ENCODE measurements at regions not wholly inside any gene's neighbourhood (a gene's known extent, or its start where the extent isn't known, plus 50 kb on each side); places are given as distances from the start of the nearest gene placed in this dataset.
"Not testable (repeated sequence)": the region's sequence is repeated elsewhere in the genome, so short reads cannot be mapped to it uniquely, and the experiment has no call there.

DNA sequence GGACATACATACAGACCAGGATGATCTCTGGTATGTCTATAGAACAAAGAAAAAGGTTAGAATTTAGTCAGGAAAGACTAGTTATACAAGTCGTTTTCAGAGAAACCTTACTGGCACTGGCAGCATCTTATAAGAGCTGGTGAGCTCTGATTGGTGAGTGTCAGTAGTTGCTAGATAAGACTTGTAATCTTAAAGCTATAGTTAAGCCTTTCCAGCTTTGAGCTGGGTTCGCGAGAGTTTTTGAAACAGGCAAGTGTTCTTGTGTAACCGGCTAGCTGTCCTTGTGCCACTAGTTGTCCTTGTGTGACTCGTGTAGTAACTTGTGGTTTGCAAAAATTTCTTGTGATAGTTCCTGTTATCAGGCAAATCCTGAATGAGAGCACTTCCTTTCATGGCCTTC lies 740.9 kb downstream of the GALC start:
- no peak overlapping the region for H2AFZ ChIP-seq (ENCODE audit: low read length)
- H3K4me1 ChIP-seq (ENCODE audit: low read length): no peaks in the 10 kb centered on the region
- H3K27ac ChIP-seq (ENCODE audit: low read length): no peak overlapping the region
- no peaks in the 10 kb centered on the region for H3K79me2 ChIP-seq (ENCODE audit: low read length)
- H3K36me3 ChIP-seq (replicated peaks; ENCODE audit: insufficient read depth, low read length): no peaks in the 10 kb centered on the region
- H3K4me2 ChIP-seq (ENCODE audit: low read depth, low read length): no peak overlapping the region
- no peak overlapping the region for H3K9ac ChIP-seq (ENCODE audit: low read length)
- no peaks in the 10 kb centered on the region for H3K27me3 ChIP-seq (replicated peaks; ENCODE audit: insufficient read depth, low read length)
- H3K9me3 ChIP-seq (replicated peaks; ENCODE audit: insufficient read depth, low read length): no peaks in the 10 kb centered on the region
- no peak for TF ChIP-seq EZH2phosphoT487 (IDR thresholded peaks at IDR 0.05; ENCODE audit: low read length)
- DNase-seq: no peak
- H3K4me3 ChIP-seq (ENCODE audit: low read length): no peak overlapping the region
- no peaks in the 10 kb centered on the region for H3K9me2 ChIP-seq (replicated peaks; ENCODE audit: insufficient read depth, low read length)
- no peaks in the 10 kb centered on the region for H3F3A ChIP-seq (ENCODE audit: insufficient read depth, low read length)
- H4K20me1 ChIP-seq (ENCODE audit: insufficient read depth, low read length): no peaks in the 10 kb centered on the region

DNA sequence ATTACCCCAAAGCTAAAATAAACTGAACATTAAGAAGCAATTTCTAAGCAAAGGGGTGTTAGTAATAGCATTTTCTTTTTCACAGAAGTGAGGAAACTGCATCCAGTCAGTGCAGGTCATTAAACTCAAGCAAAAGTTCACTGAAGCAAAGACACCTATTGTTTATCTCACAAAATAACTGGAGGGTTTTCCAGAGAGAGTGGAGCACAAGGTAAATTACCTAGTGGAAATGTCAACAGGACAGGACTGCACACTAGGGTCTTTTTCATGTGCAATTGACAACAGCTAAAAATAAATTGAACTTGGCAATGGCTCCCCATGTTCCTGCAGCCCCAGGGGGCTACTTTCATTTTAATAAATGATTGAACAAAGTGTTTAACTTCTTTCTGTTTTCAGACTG lies 742.0 kb downstream of the GALC start:
- TF ChIP-seq EZH2 (optimal IDR thresholded peaks at IDR 0.05; ENCODE audit: low read depth, low read length) (no peak), EZH2phosphoT487 (IDR thresholded peaks at IDR 0.05; ENCODE audit: low read length) (no peak)
- TF ChIP-seq, protein P1, sequence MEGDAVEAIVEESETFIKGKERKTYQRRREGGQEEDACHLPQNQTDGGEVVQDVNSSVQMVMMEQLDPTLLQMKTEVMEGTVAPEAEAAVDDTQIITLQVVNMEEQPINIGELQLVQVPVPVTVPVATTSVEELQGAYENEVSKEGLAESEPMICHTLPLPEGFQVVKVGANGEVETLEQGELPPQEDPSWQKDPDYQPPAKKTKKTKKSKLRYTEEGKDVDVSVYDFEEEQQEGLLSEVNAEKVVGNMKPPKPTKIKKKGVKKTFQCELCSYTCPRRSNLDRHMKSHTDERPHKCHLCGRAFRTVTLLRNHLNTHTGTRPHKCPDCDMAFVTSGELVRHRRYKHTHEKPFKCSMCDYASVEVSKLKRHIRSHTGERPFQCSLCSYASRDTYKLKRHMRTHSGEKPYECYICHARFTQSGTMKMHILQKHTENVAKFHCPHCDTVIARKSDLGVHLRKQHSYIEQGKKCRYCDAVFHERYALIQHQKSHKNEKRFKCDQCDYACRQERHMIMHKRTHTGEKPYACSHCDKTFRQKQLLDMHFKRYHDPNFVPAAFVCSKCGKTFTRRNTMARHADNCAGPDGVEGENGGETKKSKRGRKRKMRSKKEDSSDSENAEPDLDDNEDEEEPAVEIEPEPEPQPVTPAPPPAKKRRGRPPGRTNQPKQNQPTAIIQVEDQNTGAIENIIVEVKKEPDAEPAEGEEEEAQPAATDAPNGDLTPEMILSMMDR (IDR thresholded peaks at IDR 0.05; ENCODE audit: low read length): no peak
- Histone ChIP-seq H4K20me1 (ENCODE audit: insufficient read depth, low read length) (no peaks in the 10 kb centered on the region), H3K4me3 (ENCODE audit: low read length) (no peak overlapping the region), H3K9ac (ENCODE audit: low read length) (no peak overlapping the region), H3K36me3 (replicated peaks; ENCODE audit: insufficient read depth, low read length) (no peaks in the 10 kb centered on the region), H3F3A (ENCODE audit: insufficient read depth, low read length) (no peaks in the 10 kb centered on the region), H3K4me2 (ENCODE audit: low read depth, low read length) (no peak overlapping the region), H3K4me1 (ENCODE audit: low read length) (no peaks in the 10 kb centered on the region), H3K9me3 (replicated peaks; ENCODE audit: insufficient read depth, low read length) (no peaks in the 10 kb centered on the region), H3K79me2 (ENCODE audit: low read length) (no peaks in the 10 kb centered on the region), H3K27me3 (replicated peaks; ENCODE audit: insufficient read depth, low read length) (no peaks in the 10 kb centered on the region), H2AFZ (ENCODE audit: low read length) (no peak overlapping the region), H3K9me2 (replicated peaks; ENCODE audit: insufficient read depth, low read length) (no peaks in the 10 kb centered on the region), H3K27ac (ENCODE audit: low read length) (no peak overlapping the region)
- no peak for DNase-seq

DNA sequence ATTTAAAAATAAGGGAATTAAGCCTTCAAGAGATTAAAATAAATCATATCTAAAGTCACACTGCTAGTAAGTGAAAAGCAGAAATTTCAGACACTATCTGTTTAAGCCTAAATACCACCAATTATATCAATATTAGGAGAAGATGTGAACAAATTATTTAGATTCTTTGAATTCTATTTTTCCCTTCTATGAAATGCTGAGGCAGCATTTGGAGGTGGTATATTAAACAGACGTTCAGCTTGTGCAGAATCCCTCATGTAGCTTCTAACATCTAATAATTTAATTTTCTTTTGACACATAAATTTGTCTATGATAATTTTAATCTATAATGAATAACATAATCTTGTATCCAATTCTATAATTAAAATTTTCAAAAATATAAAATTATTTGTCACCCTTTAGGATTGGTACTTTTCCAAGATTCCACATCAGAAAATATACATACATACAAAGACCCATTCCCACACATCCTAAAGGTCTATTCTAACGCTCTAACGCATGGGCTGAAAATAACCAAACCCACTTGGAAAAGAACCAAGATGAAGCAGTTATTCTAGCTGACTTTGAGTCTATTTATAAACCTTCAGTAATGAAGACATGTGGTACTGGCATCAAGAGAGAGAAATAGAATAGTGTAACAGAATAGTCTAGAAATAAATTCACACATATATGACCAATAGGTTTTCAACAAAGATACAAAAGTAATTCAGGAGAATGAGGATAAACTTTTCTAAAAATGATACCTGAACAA lies 751.8 kb downstream of the GALC start:
- no peak overlapping the region for H2AFZ ChIP-seq (ENCODE audit: low read length)
- no peaks in the 10 kb centered on the region for H3K27me3 ChIP-seq (replicated peaks; ENCODE audit: insufficient read depth, low read length)
- no peak for DNase-seq
- H3K4me3 ChIP-seq (ENCODE audit: low read length): no peak overlapping the region
- H3F3A ChIP-seq (ENCODE audit: insufficient read depth, low read length): no peaks in the 10 kb centered on the region
- no peaks in the 10 kb centered on the region for H3K4me1 ChIP-seq (ENCODE audit: low read length)
- H3K36me3 ChIP-seq (replicated peaks; ENCODE audit: insufficient read depth, low read length): no peaks in the 10 kb centered on the region
- no peaks in the 10 kb centered on the region for H3K9me3 ChIP-seq (replicated peaks; ENCODE audit: insufficient read depth, low read length)
- no peak overlapping the region for H3K4me2 ChIP-seq (ENCODE audit: low read depth, low read length)
- TF ChIP-seq EZH2phosphoT487 (IDR thresholded peaks at IDR 0.05; ENCODE audit: low read length): no peak
- TF ChIP-seq, protein P1 (IDR thresholded peaks at IDR 0.05; ENCODE audit: low read length): no peak
- TF ChIP-seq EZH2 (optimal IDR thresholded peaks at IDR 0.05; ENCODE audit: low read depth, low read length): no peak
- no peak overlapping the region for H3K27ac ChIP-seq (ENCODE audit: low read length)
- no peaks in the 10 kb centered on the region for H4K20me1 ChIP-seq (ENCODE audit: insufficient read depth, low read length)
- no peaks in the 10 kb centered on the region for H3K9me2 ChIP-seq (replicated peaks; ENCODE audit: insufficient read depth, low read length)
- no peak overlapping the region for H3K9ac ChIP-seq (ENCODE audit: low read length)
- H3K79me2 ChIP-seq (ENCODE audit: low read length): no peaks in the 10 kb centered on the region

DNA sequence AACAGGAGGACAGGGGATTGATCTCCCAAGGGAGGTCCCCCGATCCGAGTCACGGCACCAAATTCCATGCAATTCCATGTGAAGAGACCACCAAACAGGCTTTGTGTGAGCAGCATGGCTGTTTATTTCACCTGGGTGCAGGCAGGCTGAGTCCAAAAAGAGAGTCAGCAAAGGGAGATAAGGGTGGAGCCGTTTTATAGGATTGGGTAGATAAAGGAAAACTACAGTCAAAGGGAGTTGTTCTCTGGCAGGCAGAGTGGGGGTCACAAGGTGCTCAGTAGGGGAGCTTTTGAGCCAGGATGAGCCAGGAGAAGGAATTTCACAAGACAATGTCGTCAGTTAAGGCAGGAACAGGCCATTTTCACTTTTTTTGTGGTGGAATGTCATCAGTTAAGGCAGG lies 752.7 kb downstream of the GALC start:
- not testable (repeated sequence) for H3K9me3 ChIP-seq (replicated peaks; ENCODE audit: insufficient read depth, low read length); H2AFZ ChIP-seq (ENCODE audit: low read length); DNase-seq; H3F3A ChIP-seq (ENCODE audit: insufficient read depth, low read length); H3K9ac ChIP-seq (ENCODE audit: low read length); H3K36me3 ChIP-seq (replicated peaks; ENCODE audit: insufficient read depth, low read length); H3K4me3 ChIP-seq (ENCODE audit: low read length); H3K27me3 ChIP-seq (replicated peaks; ENCODE audit: insufficient read depth, low read length); H3K4me1 ChIP-seq (ENCODE audit: low read length); H3K4me2 ChIP-seq (ENCODE audit: low read depth, low read length); H3K27ac ChIP-seq (ENCODE audit: low read length); H3K79me2 ChIP-seq (ENCODE audit: low read length); H4K20me1 ChIP-seq (ENCODE audit: insufficient read depth, low read length); H3K9me2 ChIP-seq (replicated peaks; ENCODE audit: insufficient read depth, low read length)
